A549 (cell line): ENCODE measurements at regions not wholly inside any gene's neighbourhood (a gene's known extent, or its start where the extent isn't known, plus 50 kb on each side); places are given as distances from the start of the nearest gene placed in this dataset.
A peak's percentile ranks its signal among the peaks of the same experiment; 100 is the strongest.

Experiments used
- ATAC-seq, 2 experiments: fragments of 200-7000 bp in 1 of 2; fragments of >200 bp in 1 of 2; cut with Nextera tagmentation in 1 of 2; cut with Tn5 transposase in 1 of 2; 3 replicates each; pipeline versions ENCODE4 v1.8.0 to v1.9.1; 2018 to 2020; ENCODE audit warnings: mild to moderate bottlenecking in 1 of 2, moderate library complexity in 1 of 2
- CTCF ChIA-PET: fragments of 300-600 bp; sonication (Branson Sonifier 250); formaldehyde crosslinking; extraction: SDS; loops from one replicate; lab custom pipeline; 2021; ENCODE audit warnings: antibody characterized with exemption, inconsistent platforms; lab: Yijun Ruan, JAX
- POLR2A ChIA-PET: fragments of 350-600 bp; formaldehyde crosslinking; extraction: SDS; loops from one replicate; lab custom pipeline; 2021; ENCODE audit warnings: antibody characterized with exemption, inconsistent platforms; lab: Yijun Ruan, JAX
- DNase-seq, 2 experiments: peaks; one replicate each; pipeline versions ENCODE4 v3.0.0 to v3.0.0-alpha.2; 2011 to 2016; ENCODE audit warnings: low read depth in 1 of 2, low spot score in 1 of 2
- FAIRE-seq: peaks from 2 replicates; lab custom pipeline; 2011; peaks lifted over from hg19 to GRCh38; lab: Jason Lieb, UNC
- H3K27ac ChIP-seq, 2 experiments: fragments of >200 bp; sonication (Bioruptor Twin); formaldehyde crosslinking; 3 replicates each; pipeline ENCODE4 v1.5.1; 2016 to 2017
- H3K4me1 ChIP-seq: fragments of >200 bp; sonication (Bioruptor Twin); formaldehyde crosslinking; 3 replicates; pipeline ENCODE4 v1.6.1; 2016
- H3K4me2 ChIP-seq: fragments of >200 bp; sonication (Bioruptor Twin); formaldehyde crosslinking; 3 replicates; pipeline ENCODE4 v1.6.1; 2016
- H3K4me3 ChIP-seq: fragments of >200 bp; sonication (Bioruptor Twin); formaldehyde crosslinking; 3 replicates; pipeline ENCODE4 v1.5.1; 2016
- H3K9me3 ChIP-seq: fragments of >200 bp; sonication (Bioruptor Twin); formaldehyde crosslinking; 3 replicates; pipeline ENCODE4 v1.6.1; 2016
- ATOH8 ChIP-seq: fragments of 250-450 bp; sonication (Bioruptor Pico); IDR thresholded peaks from 2 replicates; pipeline ENCODE4 v1.5.0; 2020; ENCODE audit warnings: low read depth, mild to moderate bottlenecking, moderate library complexity
- CBX8 ChIP-seq: fragments of 200-600 bp; sonication (generic); IDR thresholded peaks from 2 replicates; pipeline ENCODE4 v1.6.1; 2016
- CEBPB ChIP-seq, 2 experiments: fragments of >200 bp in 1 of 2; sonication (Bioruptor Twin) in 1 of 2; formaldehyde crosslinking in 1 of 2; IDR thresholded peaks; 2 replicates each; pipeline ENCODE4 v1.6.1; 2012 to 2016
- CHD4 ChIP-seq: fragments of 200-600 bp; sonication (generic); IDR thresholded peaks from 2 replicates; pipeline ENCODE4 v1.6.1; 2016; ENCODE audit warnings: antibody characterized with exemption, mild to moderate bottlenecking, borderline replicate concordance
- ESRRA ChIP-seq: fragments of 150-350 bp; IDR thresholded peaks from 2 replicates; pipeline ENCODE4 v1.6.1; 2014; ENCODE audit warnings: mild to moderate bottlenecking, low read length, borderline replicate concordance
- FOXS1 ChIP-seq: fragments of 250-450 bp; sonication (Bioruptor Pico); IDR thresholded peaks from 2 replicates; pipeline ENCODE4 v1.5.0; 2020; ENCODE audit warnings: mild to moderate bottlenecking, moderate library complexity
- GATA3 ChIP-seq: IDR thresholded peaks from 2 replicates; pipeline ENCODE4 v1.6.1; 2012; ENCODE audit warnings: borderline replicate concordance
- HDAC2 ChIP-seq: fragments of 200-600 bp; sonication (generic); IDR thresholded peaks from 2 replicates; pipeline ENCODE4 v1.6.1; 2016
- HEYL ChIP-seq: fragments of 250-450 bp; sonication (Bioruptor Pico); IDR thresholded peaks from 2 replicates; pipeline ENCODE4 v1.8.0; 2021; ENCODE audit warnings: mild to moderate bottlenecking, moderate library complexity
- HMGXB4 ChIP-seq: fragments of 250-450 bp; sonication (Bioruptor Pico); IDR thresholded peaks from 2 replicates; pipeline ENCODE4 v1.5.0; 2021; ENCODE audit warnings: mild to moderate bottlenecking, moderate library complexity, borderline replicate concordance
- JUN ChIP-seq, 2 experiments: fragments of >200 bp; sonication (Bioruptor Twin); formaldehyde crosslinking; IDR thresholded peaks; 2 replicates in 1 of 2; 3 replicates in 1 of 2; pipeline ENCODE4 v1.6.1; 2016 to 2017
- KDM1A ChIP-seq: fragments of 200-600 bp; sonication (generic); IDR thresholded peaks from 2 replicates; pipeline ENCODE4 v1.6.1; 2016; ENCODE audit warnings: low read depth, mild to moderate bottlenecking
- MAX ChIP-seq: IDR thresholded peaks from 2 replicates; pipeline ENCODE4 v1.6.1; 2012
- MYC ChIP-seq: IDR thresholded peaks from 2 replicates; pipeline ENCODE4 v1.6.1; 2012; ENCODE audit warnings: mild to moderate bottlenecking, inconsistent platforms, low read length, improper control_type of control experiment, borderline replicate concordance
- NR3C1 ChIP-seq: fragments of >200 bp; sonication (Bioruptor Twin); formaldehyde crosslinking; IDR thresholded peaks from 3 replicates; pipeline ENCODE4 v1.6.1; 2017
- RAD21 ChIP-seq, 2 experiments: fragments of >200 bp in 1 of 2; sonication (Bioruptor Twin) in 1 of 2; formaldehyde crosslinking in 1 of 2; IDR thresholded peaks in 1 of 2; conservative IDR thresholded peaks in 1 of 2; 2 replicates in 1 of 2; 3 replicates in 1 of 2; pipeline ENCODE4 v1.6.1; 2012 to 2018; ENCODE audit warnings: inconsistent platforms in 1 of 2
- TP53 ChIP-seq: fragments of 250-450 bp; sonication (Bioruptor Pico); IDR thresholded peaks from 2 replicates; pipeline ENCODE4 v1.5.0; 2021; ENCODE audit warnings: mild to moderate bottlenecking, moderate library complexity
- ZC3H11A ChIP-seq: fragments of 450-650 bp; IDR thresholded peaks from 2 replicates; pipeline ENCODE4 v1.6.1; 2014; ENCODE audit warnings: antibody characterized with exemption, mild to moderate bottlenecking
- ZNF302 ChIP-seq: fragments of 250-450 bp; sonication (Bioruptor Pico); IDR thresholded peaks from 2 replicates; pipeline ENCODE4 v1.9.0; 2021; ENCODE audit warnings: inconsistent platforms, mild to moderate bottlenecking, moderate library complexity
- WGBS: methylation state at CpG from one replicate; pipeline ENCODE4 v1.1.6; 2017; ENCODE audit errors: missing lambda C conversion rate; 5-methylcytosine and 5-hydroxymethylcytosine counted together
- TF ChIP-seq, protein P1 (sequence below): fragments of >200 bp; sonication (Bioruptor Twin); formaldehyde crosslinking; IDR thresholded peaks from 3 replicates; pipeline ENCODE4 v1.5.1; 2016

GRCh38 chr2:133819906-133820305 is 251.6 kb upstream of the NCKAP5 start:
- Histone ChIP-seq H3K9me3 (no peaks in the 10 kb centered on the region), H3K4me1 (peaks cover 35% of the 10 kb centered on the region), H3K4me2 (no peak overlapping the region), H3K4me3 (no peak overlapping the region), H3K27ac (peak overlapping the region; percentile 81 to 86; a peak in 5 of 6 replicates)
- TF ChIP-seq RAD21 (conservative IDR thresholded peaks at IDR 0.05 in 1 of 2, IDR thresholded peaks at IDR 0.05 in 1 of 2) (peak in 1 of 2 experiments; percentile 18; a peak in 1 of 5 replicates), JUN (IDR thresholded peaks at IDR 0.05) (no peak)
- ChIA-PET CTCF (interaction anchor here (0.5 to 0.9 kb wide), 2 partner anchors 18 to 628 kb away, joined by 3 to 4 read pairs; no protein-coding TSS in a partner anchor), POLR2A (no interaction called here)
- DNase-seq: no peak
- no peak for FAIRE-seq
- no peak for ATAC-seq
- WGBS: 88% methylated on average over 4 of the region's 4 CpGs

GRCh38 chr2:133821107-133821760 is 253.0 kb upstream of the NCKAP5 start:
- DNase-seq (no peak), ATAC-seq (no peak), FAIRE-seq (no peak)
- WGBS: 53% methylated on average over 3 of the region's 3 CpGs
- H3K9me3 ChIP-seq: no peaks in the 10 kb centered on the region
- ChIA-PET CTCF (no interaction called here), POLR2A (no interaction called here)
- H3K4me3 ChIP-seq: no peak overlapping the region
- no peak for TF ChIP-seq TP53 (CRISPR knock-in tag)
- no peak for TF ChIP-seq FOXS1 (CRISPR knock-in tag)
- TF ChIP-seq CEBPB (IDR thresholded peaks at IDR 0.05): peak; percentile 73 to 81; a peak in 3 of 4 replicates
- no peak for TF ChIP-seq MAX
- peak overlapping the region; percentile 18 to 86; a peak in 4 of 6 replicates for H3K27ac ChIP-seq
- H3K4me1 ChIP-seq: peaks cover 36% of the 10 kb centered on the region
- no peak overlapping the region for H3K4me2 ChIP-seq

DNA sequence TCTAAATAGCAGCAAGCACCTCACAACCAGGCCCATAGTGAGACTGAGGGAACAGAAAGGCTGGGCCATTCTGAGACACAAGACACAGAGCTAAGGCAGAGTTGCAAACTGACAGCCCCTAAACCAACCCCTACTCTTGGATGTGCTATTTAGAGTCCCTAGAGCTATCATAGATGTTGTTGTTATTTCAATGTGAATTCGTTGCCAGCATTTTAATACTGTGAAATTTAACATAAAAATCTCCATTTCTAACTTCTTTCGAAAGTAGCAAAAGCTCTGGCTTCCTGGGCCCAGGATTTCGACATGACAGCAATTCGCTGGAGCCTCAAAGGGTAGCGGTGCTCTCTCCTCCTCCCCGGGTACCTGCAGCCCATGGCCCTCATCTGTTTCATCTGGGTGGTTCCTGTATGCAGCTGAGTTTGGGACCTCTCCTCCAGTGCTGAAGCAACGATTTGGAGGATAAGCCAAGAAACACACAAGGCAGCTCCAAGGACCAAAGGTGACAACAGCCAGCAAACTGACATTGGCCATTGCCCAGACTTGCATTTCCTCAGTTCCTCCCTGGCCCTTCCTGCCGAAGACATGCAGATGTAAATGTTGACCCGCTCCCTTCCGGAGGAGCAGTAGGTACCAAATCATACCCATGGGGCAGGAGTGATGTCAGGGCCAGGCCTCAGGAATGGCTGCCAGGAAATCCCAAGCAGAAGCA is 254.4 kb upstream of the NCKAP5 start:
- no peak for TF ChIP-seq HMGXB4 (CRISPR knock-in tag)
- no peak for TF ChIP-seq MYC
- TF ChIP-seq, all 56 proteins: peak for 0
- peak overlapping the region in 1 of 2 experiments; percentile 86; a peak in 4 of 6 replicates for H3K27ac ChIP-seq
- H3K9me3 ChIP-seq: no peaks in the 10 kb centered on the region
- FAIRE-seq (no peak), ATAC-seq (no peak), DNase-seq (no peak)
- no peak overlapping the region for H3K4me3 ChIP-seq
- no peak overlapping the region for H3K4me2 ChIP-seq
- ChIA-PET CTCF (interaction anchor here (1.3 to 1.8 kb wide), 3 partner anchors 21 to 262 kb away, joined by 3 to 13 read pairs (median 6); no protein-coding TSS in a partner anchor), POLR2A (no interaction called here)
- peaks cover 27% of the 10 kb centered on the region for H3K4me1 ChIP-seq
- WGBS: 80% methylated on average over 10 of the region's 10 CpGs

GRCh38 chr2:133823226-133823550 is 254.9 kb upstream of the NCKAP5 start:
- ChIA-PET POLR2A (no interaction called here), CTCF (interaction anchor here (1.3 to 1.8 kb wide), 3 partner anchors 21 to 263 kb away, joined by 3 to 13 read pairs (median 6); no protein-coding TSS in a partner anchor)
- Histone ChIP-seq H3K9me3 (no peaks in the 10 kb centered on the region), H3K4me3 (no peak overlapping the region), H3K4me1 (peaks cover 23% of the 10 kb centered on the region), H3K4me2 (no peak overlapping the region), H3K27ac (peak overlapping the region in 1 of 2 experiments; percentile 86; a peak in 3 of 6 replicates)
- WGBS: 54% methylated on average over 3 of the region's 3 CpGs
- FAIRE-seq (no peak), ATAC-seq (no peak), DNase-seq (no peak)
- no peak for TF ChIP-seq ZC3H11A
- no peak for TF ChIP-seq ATOH8 (CRISPR knock-in tag)
- TF ChIP-seq MAX: no peak
- TF ChIP-seq CHD4: no peak
- no peak for TF ChIP-seq ZNF302 (CRISPR knock-in tag)
- no peak for TF ChIP-seq KDM1A
- TF ChIP-seq, protein P1, sequence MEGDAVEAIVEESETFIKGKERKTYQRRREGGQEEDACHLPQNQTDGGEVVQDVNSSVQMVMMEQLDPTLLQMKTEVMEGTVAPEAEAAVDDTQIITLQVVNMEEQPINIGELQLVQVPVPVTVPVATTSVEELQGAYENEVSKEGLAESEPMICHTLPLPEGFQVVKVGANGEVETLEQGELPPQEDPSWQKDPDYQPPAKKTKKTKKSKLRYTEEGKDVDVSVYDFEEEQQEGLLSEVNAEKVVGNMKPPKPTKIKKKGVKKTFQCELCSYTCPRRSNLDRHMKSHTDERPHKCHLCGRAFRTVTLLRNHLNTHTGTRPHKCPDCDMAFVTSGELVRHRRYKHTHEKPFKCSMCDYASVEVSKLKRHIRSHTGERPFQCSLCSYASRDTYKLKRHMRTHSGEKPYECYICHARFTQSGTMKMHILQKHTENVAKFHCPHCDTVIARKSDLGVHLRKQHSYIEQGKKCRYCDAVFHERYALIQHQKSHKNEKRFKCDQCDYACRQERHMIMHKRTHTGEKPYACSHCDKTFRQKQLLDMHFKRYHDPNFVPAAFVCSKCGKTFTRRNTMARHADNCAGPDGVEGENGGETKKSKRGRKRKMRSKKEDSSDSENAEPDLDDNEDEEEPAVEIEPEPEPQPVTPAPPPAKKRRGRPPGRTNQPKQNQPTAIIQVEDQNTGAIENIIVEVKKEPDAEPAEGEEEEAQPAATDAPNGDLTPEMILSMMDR: no peak
- no peak for TF ChIP-seq HDAC2
- no peak for TF ChIP-seq CBX8
- no peak for TF ChIP-seq HEYL (CRISPR knock-in tag)
- TF ChIP-seq NR3C1: no peak
- TF ChIP-seq ESRRA: no peak
- TF ChIP-seq GATA3: no peak
